ENCODE measurements at regions not wholly inside any gene's neighbourhood (a gene's known extent, or its start where the extent isn't known, plus 50 kb on each side); places are given as distances from the start of the nearest gene placed in this dataset.

DNA sequence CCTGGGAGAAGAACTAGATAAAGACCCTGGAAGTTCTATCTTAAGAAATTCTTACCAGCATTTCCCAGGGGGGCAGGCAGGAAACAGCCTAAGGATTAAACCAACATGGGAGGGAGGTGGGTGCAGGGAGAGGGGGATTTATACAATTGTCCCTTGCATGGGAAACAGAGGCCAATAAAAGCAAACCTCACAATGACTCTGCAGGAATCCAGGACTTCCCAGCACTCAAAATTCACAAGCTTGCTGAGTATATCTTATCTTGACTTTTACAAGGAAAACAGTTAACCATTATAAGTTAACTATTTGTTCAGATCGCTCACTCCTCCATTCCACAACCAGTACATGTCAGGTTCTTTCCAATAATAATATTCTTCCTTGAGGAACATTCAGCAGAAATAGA lies 241.3 kb downstream of the MREG start:
- DNase-seq (ENCODE audit: low read depth in 2 of 2): peak in 1 of 2 donors; percentile 65

DNA sequence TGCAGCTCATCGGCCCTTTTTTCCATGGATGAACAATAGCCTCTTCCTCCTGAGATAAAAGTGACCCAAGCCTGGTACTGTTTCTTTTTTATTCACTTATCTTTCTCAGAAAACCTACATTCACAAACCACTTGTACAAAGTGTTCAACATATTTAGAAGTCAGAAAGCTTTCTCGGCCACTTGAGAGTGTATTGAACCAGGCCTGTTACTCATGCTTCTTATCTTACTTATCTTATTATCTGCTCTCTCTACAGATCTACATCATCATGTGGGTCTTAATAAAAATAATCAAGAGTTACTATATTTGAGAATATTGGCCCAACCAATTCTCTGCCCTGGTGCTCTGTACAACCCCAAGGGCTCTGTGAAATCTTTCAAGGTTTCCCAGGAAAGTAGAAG lies 242.1 kb downstream of the MREG start:
- DNase-seq (ENCODE audit: low read depth in 2 of 2): no peak

DNA sequence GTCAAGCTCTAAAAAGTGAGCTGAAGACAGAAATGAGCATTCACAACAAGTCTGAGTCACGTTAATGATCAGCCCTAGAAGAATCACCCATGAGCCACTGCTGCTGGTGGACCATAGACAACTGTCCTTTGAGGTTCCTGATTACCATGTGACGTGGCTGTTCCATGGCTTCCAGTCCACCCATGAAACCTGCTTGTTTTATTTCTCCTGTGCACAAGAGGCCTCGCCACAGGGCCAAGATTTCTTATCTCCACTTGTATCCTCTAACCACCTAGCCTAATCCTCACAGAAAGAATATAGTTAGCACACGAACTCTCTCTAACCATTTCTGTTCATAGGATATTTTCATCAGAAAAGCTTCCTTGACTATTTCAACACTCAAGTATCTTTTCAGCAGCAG lies 242.7 kb downstream of the MREG start:
- no peak for DNase-seq (ENCODE audit: low read depth in 2 of 2)

GRCh38 chr2:215769246-215769645 lies 244.1 kb downstream of the MREG start:
- no peak for DNase-seq (ENCODE audit: low read depth in 2 of 2)

DNA sequence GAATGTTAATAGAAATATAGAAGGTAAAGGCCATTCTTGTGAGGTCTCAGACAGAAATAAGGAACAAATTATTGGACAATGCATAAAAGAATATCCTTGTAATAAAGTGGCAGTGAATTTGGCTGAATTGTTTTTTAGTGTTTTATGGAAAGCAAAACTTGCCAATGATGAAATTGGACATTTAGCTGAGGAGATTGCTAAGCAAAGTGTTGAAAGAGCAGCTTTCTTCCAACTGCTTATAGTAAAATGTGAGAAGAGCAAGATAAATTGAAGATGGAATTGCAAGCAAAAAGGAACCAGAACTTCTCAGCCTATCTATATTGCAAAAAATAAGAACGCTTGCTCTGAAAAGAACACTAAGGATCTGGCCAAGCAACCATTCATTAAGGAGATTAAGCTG lies 245.7 kb downstream of the MREG start:
- no peak for DNase-seq (ENCODE audit: low read depth in 2 of 2)

DNA sequence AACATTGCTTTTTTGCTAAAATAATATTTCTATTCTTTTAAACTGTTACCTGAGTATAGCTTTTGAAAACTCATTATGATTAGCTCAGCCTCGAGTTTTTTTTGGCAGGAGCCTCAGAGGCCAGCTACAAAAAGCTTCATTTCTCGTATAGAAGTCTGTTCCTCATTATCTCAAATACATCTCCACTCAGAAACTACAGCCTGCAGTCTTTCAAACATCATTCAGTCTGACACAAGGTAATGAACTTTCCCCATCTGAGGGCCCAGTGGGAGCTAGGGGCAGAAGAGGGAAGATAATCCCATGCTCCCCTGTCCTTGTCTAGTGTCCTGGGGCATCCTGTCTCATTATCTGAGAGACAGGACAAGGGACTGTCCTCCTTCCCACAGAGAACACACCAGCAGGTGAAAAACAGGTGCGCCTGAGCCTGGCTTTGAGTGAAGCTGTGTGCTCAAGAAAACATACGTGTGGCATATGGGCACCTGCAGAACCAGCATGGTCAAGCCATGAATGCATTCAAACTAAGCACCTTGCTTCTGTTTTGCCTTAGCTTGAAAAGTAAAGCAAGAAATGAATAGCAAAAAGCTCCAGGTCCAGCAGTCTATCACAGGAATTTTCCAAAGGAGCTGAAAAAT lies 247.5 kb downstream of the MREG start:
- no peak for DNase-seq (ENCODE audit: low read depth in 2 of 2)

GRCh38 chr2:215764441-215765048 lies 248.8 kb downstream of the MREG start:
- peak in 1 of 2 donors; percentile 42 for DNase-seq (ENCODE audit: low read depth in 2 of 2)

DNA sequence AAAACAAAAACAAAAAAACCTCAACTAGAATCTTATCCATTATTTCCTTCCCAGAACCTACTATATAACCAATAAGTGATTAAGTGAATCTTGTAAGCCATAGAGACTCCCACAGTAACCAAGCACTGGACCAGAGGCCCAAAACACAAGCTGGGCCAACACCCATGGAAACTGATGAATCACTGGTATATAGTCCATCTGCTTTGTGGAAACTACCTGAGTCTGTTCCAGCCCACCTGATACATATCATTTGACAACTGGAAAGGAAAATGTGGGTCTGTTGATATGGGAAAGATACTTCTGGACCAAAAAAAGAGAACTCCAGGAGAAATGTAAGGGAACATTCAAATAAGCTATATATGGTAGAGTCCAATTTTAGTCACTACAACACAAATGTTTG lies 252.8 kb downstream of the MREG start:
- peak; percentile 62 to 68 for DNase-seq (ENCODE audit: low read depth in 2 of 2)

DNA sequence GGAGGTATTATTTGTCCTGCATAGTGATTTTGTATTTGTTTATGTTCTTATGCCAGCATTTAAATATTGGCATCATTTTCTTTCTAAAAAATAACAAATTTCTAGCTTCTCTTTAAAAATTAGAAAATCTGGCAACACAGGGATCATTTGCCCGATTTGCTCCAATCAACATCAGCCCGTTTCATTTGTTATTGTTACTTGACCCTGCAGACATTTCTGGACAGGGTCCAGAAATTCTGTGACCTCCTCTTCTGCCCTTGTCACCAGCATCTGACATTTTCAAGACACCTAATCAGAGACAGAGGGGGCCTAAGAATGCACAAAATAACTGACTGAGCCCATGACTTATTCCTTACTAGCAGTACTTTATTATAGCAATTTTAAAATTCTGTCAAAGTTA lies 253.3 kb downstream of the MREG start:
- DNase-seq (ENCODE audit: low read depth in 2 of 2): peak in 1 of 2 donors; percentile 34

DNA sequence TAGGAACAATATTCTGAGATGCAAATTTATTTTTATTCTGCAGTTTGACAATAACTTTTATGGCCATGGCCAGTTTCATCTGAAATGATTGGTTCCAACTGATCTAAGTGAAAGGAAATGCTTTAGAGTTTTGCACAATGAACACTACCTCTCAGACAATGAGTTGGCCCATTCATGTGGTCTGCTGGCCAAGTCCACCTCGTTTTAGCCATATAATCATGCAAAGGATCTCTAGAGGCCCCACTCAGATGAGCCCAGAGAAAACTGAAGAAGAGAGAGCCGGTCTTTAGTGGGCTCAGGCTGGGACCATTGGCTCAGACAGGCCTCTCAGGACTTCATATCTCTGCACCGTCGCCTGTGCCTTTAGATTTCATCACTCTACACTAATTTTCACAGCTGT lies 254.7 kb downstream of the MREG start:
- peak; percentile 83 to 92 for DNase-seq (ENCODE audit: low read depth in 2 of 2)

- DNase-seq (ENCODE audit: low read depth in 2 of 2): peak in 1 of 2 donors; percentile 93
Observed at GRCh38 chr2:215756346-215756730, 257.0 kb downstream of the MREG start.

GRCh38 chr2:215755641-215756345 lies 257.6 kb downstream of the MREG start:
- DNase-seq (ENCODE audit: low read depth in 2 of 2): no peak

- peak in 1 of 2 donors; percentile 21 for DNase-seq (ENCODE audit: low read depth in 2 of 2)
Observed at GRCh38 chr2:215754546-215754945, 258.8 kb downstream of the MREG start.

GRCh38 chr2:215753808-215754207 lies 259.5 kb downstream of the MREG start:
- no peak for DNase-seq (ENCODE audit: low read depth in 2 of 2)

DNA sequence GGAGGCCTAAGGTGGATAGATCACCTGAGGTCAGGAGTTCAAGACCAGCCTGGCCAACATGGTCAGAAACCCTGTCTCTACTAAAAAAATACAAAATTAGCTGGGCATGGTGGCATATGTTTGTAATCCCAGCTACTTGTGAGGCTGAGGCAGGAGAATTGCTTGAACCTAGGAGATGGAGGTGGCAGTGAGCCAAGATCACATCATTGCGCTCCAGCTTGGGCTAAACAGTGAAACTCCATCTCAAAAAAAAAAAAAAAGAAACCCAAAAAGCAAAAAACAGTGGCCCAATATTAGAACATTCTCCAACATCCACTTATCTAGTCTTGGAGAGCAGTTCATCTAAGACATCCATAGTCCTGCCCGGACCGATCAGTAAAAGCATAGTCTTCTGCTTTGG lies 260.4 kb downstream of the MREG start:
- DNase-seq (ENCODE audit: low read depth in 2 of 2): no peak

- no peak for DNase-seq (ENCODE audit: low read depth in 2 of 2)
Observed at GRCh38 chr2:215752436-215752835, 260.9 kb downstream of the MREG start.

GRCh38 chr2:215751911-215752272 lies 261.5 kb downstream of the MREG start:
- no peak for DNase-seq (ENCODE audit: low read depth in 2 of 2)

GRCh38 chr2:215751200-215751910 lies 262.0 kb downstream of the MREG start:
- DNase-seq (ENCODE audit: low read depth in 2 of 2): no peak

- DNase-seq (ENCODE audit: low read depth in 2 of 2): no peak
Observed at GRCh38 chr2:215750763-215751162, 262.6 kb downstream of the MREG start.

GRCh38 chr2:215749092-215749957 lies 264.0 kb downstream of the MREG start:
- DNase-seq (ENCODE audit: low read depth in 2 of 2): peak in 1 of 2 donors; percentile 23

DNA sequence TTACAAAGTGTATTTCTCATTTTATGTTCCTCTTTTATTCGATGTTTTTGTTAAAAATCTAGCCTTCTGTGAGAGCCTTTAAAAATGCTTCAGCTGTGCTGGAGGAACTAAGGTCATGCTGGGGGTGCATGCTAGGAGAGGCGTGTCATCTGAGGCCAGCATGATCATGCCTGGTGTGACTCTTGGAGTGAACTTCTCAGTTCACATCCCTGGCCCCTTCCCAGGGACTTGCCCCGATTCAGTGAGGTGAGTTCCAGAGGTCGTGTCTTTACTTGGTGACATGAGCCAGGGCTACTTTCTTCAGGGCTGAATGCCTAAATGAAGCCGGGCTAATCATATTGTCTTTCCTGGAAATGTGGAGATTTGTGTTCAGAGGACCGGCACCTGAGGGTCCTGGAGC lies 264.9 kb downstream of the MREG start:
- no peak for DNase-seq (ENCODE audit: low read depth in 2 of 2)

Measured in dermis microvascular lymphatic vessel endothelial cell (primary cell).